ENCODE measurements at regions not wholly inside any gene's neighbourhood (a gene's known extent, or its start where the extent isn't known, plus 50 kb on each side); places are given as distances from the start of the nearest gene placed in this dataset.

GRCh38 chr4:28209371-28209924 is 1348.8 kb downstream of the STIM2 start:
- peak overlapping the region in 1 of 2 donors; percentile 3 for H3K4me3 ChIP-seq (ENCODE audit: low read length in 2 of 2)
- peaks cover 0 to 3% of the 10 kb centered on the region in 2 donors for H3K9me3 ChIP-seq (ENCODE audit: control insufficient read depth in 2 of 2, low read length in 2 of 2)
- no peak overlapping the region for H3K27ac ChIP-seq (ENCODE audit: low read depth in 2 of 2, low read length in 2 of 2)
- H3K36me3 ChIP-seq (ENCODE audit: control insufficient read depth in 2 of 2, insufficient read depth in 2 of 2, low read length in 2 of 2) = no peaks in the 10 kb centered on the region
- no peaks in the 10 kb centered on the region for H3K27me3 ChIP-seq (ENCODE audit: control insufficient read depth in 2 of 2, insufficient read depth in 2 of 2, low read length in 2 of 2)
- no peak overlapping the region for H3K9ac ChIP-seq (ENCODE audit: low read depth in 1 of 2, low read length in 2 of 2)
- H3K4me1 ChIP-seq (ENCODE audit: control insufficient read depth in 2 of 2, insufficient read depth in 2 of 2, low read length in 2 of 2) = no peaks in the 10 kb centered on the region

- Histone ChIP-seq H3K4me3 (ENCODE audit: low read length in 2 of 2) (no peak overlapping the region), H3K36me3 (ENCODE audit: control insufficient read depth in 2 of 2, insufficient read depth in 2 of 2, low read length in 2 of 2) (no peaks in the 10 kb centered on the region), H3K4me1 (ENCODE audit: control insufficient read depth in 2 of 2, insufficient read depth in 2 of 2, low read length in 2 of 2) (no peaks in the 10 kb centered on the region), H3K27ac (ENCODE audit: low read depth in 2 of 2, low read length in 2 of 2) (no peak overlapping the region), H3K9ac (ENCODE audit: low read depth in 1 of 2, low read length in 2 of 2) (no peak overlapping the region), H3K9me3 (ENCODE audit: control insufficient read depth in 2 of 2, low read length in 2 of 2) (no peaks in the 10 kb centered on the region), H3K27me3 (ENCODE audit: control insufficient read depth in 2 of 2, insufficient read depth in 2 of 2, low read length in 2 of 2) (no peaks in the 10 kb centered on the region)
Observed at GRCh38 chr4:28211676-28212470, 1351.2 kb downstream of the STIM2 start.

GRCh38 chr4:28221536-28221935 is 1360.9 kb downstream of the STIM2 start:
- Histone ChIP-seq H3K4me3 (ENCODE audit: low read length in 2 of 2) (no peak overlapping the region), H3K27me3 (ENCODE audit: control insufficient read depth in 2 of 2, insufficient read depth in 2 of 2, low read length in 2 of 2) (no peaks in the 10 kb centered on the region), H3K9me3 (ENCODE audit: control insufficient read depth in 2 of 2, low read length in 2 of 2) (no peaks in the 10 kb centered on the region), H3K36me3 (ENCODE audit: control insufficient read depth in 2 of 2, insufficient read depth in 2 of 2, low read length in 2 of 2) (no peaks in the 10 kb centered on the region), H3K27ac (ENCODE audit: low read depth in 2 of 2, low read length in 2 of 2) (no peak overlapping the region), H3K9ac (ENCODE audit: low read depth in 1 of 2, low read length in 2 of 2) (no peak overlapping the region), H3K4me1 (ENCODE audit: control insufficient read depth in 2 of 2, insufficient read depth in 2 of 2, low read length in 2 of 2) (no peaks in the 10 kb centered on the region)

GRCh38 chr4:28225050-28225449 is 1364.4 kb downstream of the STIM2 start:
- no peaks in the 10 kb centered on the region for H3K27me3 ChIP-seq (ENCODE audit: control insufficient read depth in 2 of 2, insufficient read depth in 2 of 2, low read length in 2 of 2)
- H3K4me1 ChIP-seq (ENCODE audit: control insufficient read depth in 2 of 2, insufficient read depth in 2 of 2, low read length in 2 of 2) = no peaks in the 10 kb centered on the region
- H3K4me3 ChIP-seq (ENCODE audit: low read length in 2 of 2) = no peak overlapping the region
- H3K27ac ChIP-seq (ENCODE audit: low read depth in 2 of 2, low read length in 2 of 2) = no peak overlapping the region
- H3K36me3 ChIP-seq (ENCODE audit: control insufficient read depth in 2 of 2, insufficient read depth in 2 of 2, low read length in 2 of 2) = no peaks in the 10 kb centered on the region
- H3K9me3 ChIP-seq (ENCODE audit: control insufficient read depth in 2 of 2, low read length in 2 of 2) = no peaks in the 10 kb centered on the region
- H3K9ac ChIP-seq (ENCODE audit: low read depth in 1 of 2, low read length in 2 of 2) = no peak overlapping the region

DNA sequence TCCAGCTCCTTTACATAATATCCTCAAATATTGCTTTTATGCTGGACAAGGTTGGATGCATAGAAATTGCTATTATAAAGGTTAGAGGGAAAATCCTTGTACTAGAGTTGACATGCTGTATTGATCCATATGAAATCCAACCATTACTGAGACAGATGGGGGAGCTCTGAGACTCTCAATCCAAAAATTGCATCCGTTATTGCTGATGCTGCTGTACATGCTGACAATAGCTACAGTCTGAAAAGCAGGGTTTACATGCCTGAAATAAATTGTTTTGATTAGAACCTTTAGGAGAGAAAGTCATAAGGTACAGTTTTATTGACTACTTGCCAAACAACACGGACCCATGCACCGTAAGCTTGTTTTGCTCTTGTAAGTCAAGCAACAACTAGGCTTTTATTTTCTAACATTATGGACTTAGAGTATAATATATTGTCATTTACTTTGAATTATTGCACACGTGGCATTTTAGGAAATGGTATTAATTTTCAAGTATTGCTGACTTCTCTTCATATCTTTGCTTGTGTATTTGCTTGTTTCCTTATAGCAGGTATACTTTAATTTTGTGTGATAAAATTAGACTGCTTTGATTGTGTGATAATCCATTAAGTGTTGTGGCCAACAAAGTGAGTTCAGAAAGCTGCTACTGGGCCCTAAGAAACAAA is 1365.2 kb downstream of the STIM2 start:
- Histone ChIP-seq H3K27me3 (ENCODE audit: control insufficient read depth in 2 of 2, insufficient read depth in 2 of 2, low read length in 2 of 2) (no peaks in the 10 kb centered on the region), H3K9me3 (ENCODE audit: control insufficient read depth in 2 of 2, low read length in 2 of 2) (no peaks in the 10 kb centered on the region), H3K4me1 (ENCODE audit: control insufficient read depth in 2 of 2, insufficient read depth in 2 of 2, low read length in 2 of 2) (no peaks in the 10 kb centered on the region), H3K4me3 (ENCODE audit: low read length in 2 of 2) (no peak overlapping the region), H3K9ac (ENCODE audit: low read depth in 1 of 2, low read length in 2 of 2) (no peak overlapping the region), H3K36me3 (ENCODE audit: control insufficient read depth in 2 of 2, insufficient read depth in 2 of 2, low read length in 2 of 2) (no peaks in the 10 kb centered on the region), H3K27ac (ENCODE audit: low read depth in 2 of 2, low read length in 2 of 2) (no peak overlapping the region)

DNA sequence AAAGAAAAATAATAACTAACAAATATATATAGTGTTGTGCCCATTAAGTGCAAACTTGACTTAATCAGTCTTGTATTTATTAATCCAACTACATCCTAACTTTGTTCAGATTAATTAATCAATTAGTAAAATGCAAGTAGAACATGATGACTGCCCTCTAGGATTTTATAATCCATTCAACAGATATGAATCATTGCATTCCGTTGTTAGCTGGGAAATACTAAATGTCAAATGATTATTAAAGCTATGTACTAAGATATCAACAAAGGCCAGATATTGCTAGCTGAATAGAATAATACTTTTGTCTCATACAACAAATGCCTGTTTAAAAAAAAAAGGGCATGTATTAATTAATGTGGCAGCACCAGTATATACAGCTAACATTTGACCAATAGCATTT is 1366.3 kb downstream of the STIM2 start:
- H3K27ac ChIP-seq (ENCODE audit: low read depth in 2 of 2, low read length in 2 of 2) = no peak overlapping the region
- no peaks in the 10 kb centered on the region for H3K4me1 ChIP-seq (ENCODE audit: control insufficient read depth in 2 of 2, insufficient read depth in 2 of 2, low read length in 2 of 2)
- H3K36me3 ChIP-seq (ENCODE audit: control insufficient read depth in 2 of 2, insufficient read depth in 2 of 2, low read length in 2 of 2) = no peaks in the 10 kb centered on the region
- no peaks in the 10 kb centered on the region for H3K9me3 ChIP-seq (ENCODE audit: control insufficient read depth in 2 of 2, low read length in 2 of 2)
- H3K9ac ChIP-seq (ENCODE audit: low read depth in 1 of 2, low read length in 2 of 2) = no peak overlapping the region
- H3K4me3 ChIP-seq (ENCODE audit: low read length in 2 of 2) = no peak overlapping the region
- no peaks in the 10 kb centered on the region for H3K27me3 ChIP-seq (ENCODE audit: control insufficient read depth in 2 of 2, insufficient read depth in 2 of 2, low read length in 2 of 2)

- Histone ChIP-seq H3K27me3 (ENCODE audit: control insufficient read depth in 2 of 2, insufficient read depth in 2 of 2, low read length in 2 of 2) (no peaks in the 10 kb centered on the region), H3K4me1 (ENCODE audit: control insufficient read depth in 2 of 2, insufficient read depth in 2 of 2, low read length in 2 of 2) (no peaks in the 10 kb centered on the region), H3K36me3 (ENCODE audit: control insufficient read depth in 2 of 2, insufficient read depth in 2 of 2, low read length in 2 of 2) (no peaks in the 10 kb centered on the region)
Observed at GRCh38 chr4:28227764-28228163, 1367.1 kb downstream of the STIM2 start.

GRCh38 chr4:28228561-28229491 is 1368.2 kb downstream of the STIM2 start:
- H3K9ac ChIP-seq (ENCODE audit: low read depth in 1 of 2, low read length in 2 of 2) = no peak overlapping the region
- H3K27me3 ChIP-seq (ENCODE audit: control insufficient read depth in 2 of 2, insufficient read depth in 2 of 2, low read length in 2 of 2) = no peaks in the 10 kb centered on the region
- no peak overlapping the region for H3K4me3 ChIP-seq (ENCODE audit: low read length in 2 of 2)
- no peaks in the 10 kb centered on the region for H3K36me3 ChIP-seq (ENCODE audit: control insufficient read depth in 2 of 2, insufficient read depth in 2 of 2, low read length in 2 of 2)
- H3K4me1 ChIP-seq (ENCODE audit: control insufficient read depth in 2 of 2, insufficient read depth in 2 of 2, low read length in 2 of 2) = no peaks in the 10 kb centered on the region
- H3K9me3 ChIP-seq (ENCODE audit: control insufficient read depth in 2 of 2, low read length in 2 of 2) = no peaks in the 10 kb centered on the region
- H3K27ac ChIP-seq (ENCODE audit: low read depth in 2 of 2, low read length in 2 of 2) = no peak overlapping the region

More at GRCh38 chr4:28227764-28228163, 1367.1 kb downstream of the STIM2 start:
- H3K9ac ChIP-seq (ENCODE audit: low read depth in 1 of 2, low read length in 2 of 2) = no peak overlapping the region
- H3K27ac ChIP-seq (ENCODE audit: low read depth in 2 of 2, low read length in 2 of 2) = no peak overlapping the region
- H3K4me3 ChIP-seq (ENCODE audit: low read length in 2 of 2) = no peak overlapping the region
- H3K9me3 ChIP-seq (ENCODE audit: control insufficient read depth in 2 of 2, low read length in 2 of 2) = no peaks in the 10 kb centered on the region

GRCh38 chr4:28232376-28232775 is 1371.7 kb downstream of the STIM2 start:
- Histone ChIP-seq H3K27ac (ENCODE audit: low read depth in 2 of 2, low read length in 2 of 2) (no peak overlapping the region), H3K4me3 (ENCODE audit: low read length in 2 of 2) (no peak overlapping the region), H3K9me3 (ENCODE audit: control insufficient read depth in 2 of 2, low read length in 2 of 2) (no peaks in the 10 kb centered on the region), H3K27me3 (ENCODE audit: control insufficient read depth in 2 of 2, insufficient read depth in 2 of 2, low read length in 2 of 2) (no peaks in the 10 kb centered on the region), H3K9ac (ENCODE audit: low read depth in 1 of 2, low read length in 2 of 2) (no peak overlapping the region), H3K36me3 (ENCODE audit: control insufficient read depth in 2 of 2, insufficient read depth in 2 of 2, low read length in 2 of 2) (no peaks in the 10 kb centered on the region), H3K4me1 (ENCODE audit: control insufficient read depth in 2 of 2, insufficient read depth in 2 of 2, low read length in 2 of 2) (no peaks in the 10 kb centered on the region)

Data from mucosa of rectum (tissue), 2 donors.